ENCODE measurements at regions not wholly inside any gene's neighbourhood (a gene's known extent, or its start where the extent isn't known, plus 50 kb on each side); places are given as distances from the start of the nearest gene placed in this dataset.

DNA sequence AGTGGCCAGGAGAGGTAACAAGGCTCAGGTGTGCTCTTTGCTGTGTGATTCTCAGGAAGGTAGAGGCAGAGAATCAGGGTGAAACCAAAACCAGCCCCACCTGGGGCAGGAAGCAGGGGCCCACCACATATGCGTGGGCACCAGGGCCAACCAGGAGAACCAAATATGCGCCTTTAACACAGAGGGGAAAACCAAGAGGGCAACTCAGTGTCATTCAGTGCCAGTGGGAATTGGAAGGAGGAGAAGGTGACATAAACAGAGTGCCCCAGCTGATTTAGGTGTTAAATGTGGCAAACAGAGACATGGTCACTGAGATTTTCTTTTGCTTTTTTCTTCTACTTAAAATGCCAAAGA lies 106.8 kb upstream of the MAMLD1 start:
- TF ChIP-seq, protein P1, sequence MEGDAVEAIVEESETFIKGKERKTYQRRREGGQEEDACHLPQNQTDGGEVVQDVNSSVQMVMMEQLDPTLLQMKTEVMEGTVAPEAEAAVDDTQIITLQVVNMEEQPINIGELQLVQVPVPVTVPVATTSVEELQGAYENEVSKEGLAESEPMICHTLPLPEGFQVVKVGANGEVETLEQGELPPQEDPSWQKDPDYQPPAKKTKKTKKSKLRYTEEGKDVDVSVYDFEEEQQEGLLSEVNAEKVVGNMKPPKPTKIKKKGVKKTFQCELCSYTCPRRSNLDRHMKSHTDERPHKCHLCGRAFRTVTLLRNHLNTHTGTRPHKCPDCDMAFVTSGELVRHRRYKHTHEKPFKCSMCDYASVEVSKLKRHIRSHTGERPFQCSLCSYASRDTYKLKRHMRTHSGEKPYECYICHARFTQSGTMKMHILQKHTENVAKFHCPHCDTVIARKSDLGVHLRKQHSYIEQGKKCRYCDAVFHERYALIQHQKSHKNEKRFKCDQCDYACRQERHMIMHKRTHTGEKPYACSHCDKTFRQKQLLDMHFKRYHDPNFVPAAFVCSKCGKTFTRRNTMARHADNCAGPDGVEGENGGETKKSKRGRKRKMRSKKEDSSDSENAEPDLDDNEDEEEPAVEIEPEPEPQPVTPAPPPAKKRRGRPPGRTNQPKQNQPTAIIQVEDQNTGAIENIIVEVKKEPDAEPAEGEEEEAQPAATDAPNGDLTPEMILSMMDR (IDR thresholded peaks at IDR 0.05), result no peak
- TF ChIP-seq POLR2A (IDR thresholded peaks at IDR 0.05), result no peak
